Cardiac fibroblast (primary cell): ENCODE measurements at regions not wholly inside any gene's neighbourhood (a gene's known extent, or its start where the extent isn't known, plus 50 kb on each side); places are given as distances from the start of the nearest gene placed in this dataset.

Experiments
- DNase-seq, 2 donors: peaks; one replicate each; pipeline versions ENCODE4 v3.0.0 to v3.0.0-alpha.2; 2010; ENCODE audit warnings: low read depth in 2 of 2
- H3K4me3 ChIP-seq, 2 donors: replicated peaks in 1 of 2; 1 replicate in 1 of 2; 2 replicates in 1 of 2; pipeline ENCODE4 v1.5.1; 2011; ENCODE audit warnings: low read depth in 2 of 2, low read length in 2 of 2, mild to moderate bottlenecking in 2 of 2, moderate library complexity in 1 of 2
- CTCF ChIP-seq: IDR thresholded peaks from one replicate; pipeline ENCODE4 v1.5.1; 2011; ENCODE audit warnings: low read depth, mild to moderate bottlenecking, low read length, inconsistent platforms

DNA sequence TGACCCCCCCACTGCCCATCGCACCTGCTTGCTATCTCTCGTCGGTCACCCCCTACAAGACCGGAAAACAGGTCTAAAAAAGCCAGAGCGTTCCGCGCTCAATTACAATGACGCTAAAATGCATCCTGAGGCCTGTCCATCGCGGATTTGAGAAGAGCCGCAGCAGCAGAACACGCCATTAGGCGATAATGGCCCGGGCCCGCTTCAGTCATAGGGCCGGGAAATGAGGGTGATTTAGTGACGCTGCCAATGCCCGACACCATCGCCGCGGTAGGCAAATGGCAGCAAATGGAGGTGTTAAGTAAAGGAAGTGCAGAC lies 64.1 kb upstream of the SSX2IP start:
- no peak for DNase-seq
- H3K4me3 ChIP-seq = no peak overlapping the region
- no peak for TF ChIP-seq CTCF

- peak; percentile 98 for TF ChIP-seq CTCF
- DNase-seq = peak; percentile 80 to 81
- no peak overlapping the region for H3K4me3 ChIP-seq
These were observed 63.5 kb upstream of the SSX2IP start for GRCh38 chr1:84753516-84754385.

DNA sequence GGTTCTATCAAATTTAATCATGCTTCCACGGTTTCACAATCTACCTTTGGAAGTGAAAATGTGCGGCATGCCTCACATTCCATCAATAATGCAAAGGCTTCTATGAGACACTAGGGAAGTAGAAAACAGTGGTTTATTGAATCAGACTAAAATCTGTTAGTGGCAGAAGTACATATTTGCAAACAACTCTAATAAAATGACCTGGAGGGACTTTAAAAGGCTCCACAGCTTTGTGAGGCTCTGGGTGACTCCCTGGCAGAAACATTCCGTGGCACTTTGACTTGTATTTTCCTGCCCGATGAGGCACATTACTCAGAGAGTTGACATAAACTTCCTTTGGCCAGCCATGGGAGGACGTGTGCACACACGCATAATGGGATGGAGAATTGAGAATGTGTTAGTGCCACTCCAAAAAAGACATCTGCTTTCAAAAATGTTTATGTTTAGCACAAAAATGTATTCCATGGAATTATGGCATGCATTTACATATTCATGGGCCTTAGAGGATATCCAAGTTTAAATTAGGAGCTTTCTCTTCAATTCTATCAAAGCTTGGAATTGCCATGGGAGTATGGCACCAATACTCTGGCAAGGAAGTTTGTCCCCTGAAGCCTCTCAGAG lies 60.0 kb upstream of the SSX2IP start:
- no peak for DNase-seq
- TF ChIP-seq CTCF = no peak
- H3K4me3 ChIP-seq = no peak overlapping the region

- H3K4me3 ChIP-seq = no peak overlapping the region
- no peak for DNase-seq
- no peak for TF ChIP-seq CTCF
These were observed 59.2 kb upstream of the SSX2IP start for GRCh38 chr1:84749427-84749826.

GRCh38 chr1:84748364-84748763 lies 58.1 kb upstream of the SSX2IP start:
- DNase-seq = no peak
- no peak overlapping the region for H3K4me3 ChIP-seq
- TF ChIP-seq CTCF = no peak

GRCh38 chr1:84745857-84746256 lies 55.6 kb upstream of the SSX2IP start:
- DNase-seq = no peak
- TF ChIP-seq CTCF = no peak
- H3K4me3 ChIP-seq = no peak overlapping the region
